ENCODE measurements at regions not wholly inside any gene's neighbourhood (a gene's known extent, or its start where the extent isn't known, plus 50 kb on each side); places are given as distances from the start of the nearest gene placed in this dataset.

DNA sequence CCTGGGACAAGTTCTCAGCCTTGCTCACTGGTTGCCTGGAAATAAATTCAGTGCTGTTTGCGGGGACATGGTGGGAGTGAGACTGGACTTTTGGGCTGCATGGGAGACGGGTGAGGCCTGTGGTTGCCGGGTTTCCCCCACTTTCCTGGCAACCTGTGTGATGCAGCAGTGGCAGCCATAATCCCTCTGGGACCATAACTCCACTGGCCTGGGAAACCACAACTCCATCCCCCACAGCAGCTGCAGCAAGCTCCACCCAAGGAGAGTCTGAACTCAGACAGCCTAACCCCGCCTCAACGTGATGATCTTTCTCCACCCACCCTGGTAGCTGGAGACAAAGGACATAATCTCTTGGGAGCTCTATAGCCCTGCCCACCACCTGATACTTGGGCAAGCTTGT lies 349.9 kb downstream of the PIK3R1 start:
- no peak for DNase-seq (ENCODE audit: low read depth)

DNA sequence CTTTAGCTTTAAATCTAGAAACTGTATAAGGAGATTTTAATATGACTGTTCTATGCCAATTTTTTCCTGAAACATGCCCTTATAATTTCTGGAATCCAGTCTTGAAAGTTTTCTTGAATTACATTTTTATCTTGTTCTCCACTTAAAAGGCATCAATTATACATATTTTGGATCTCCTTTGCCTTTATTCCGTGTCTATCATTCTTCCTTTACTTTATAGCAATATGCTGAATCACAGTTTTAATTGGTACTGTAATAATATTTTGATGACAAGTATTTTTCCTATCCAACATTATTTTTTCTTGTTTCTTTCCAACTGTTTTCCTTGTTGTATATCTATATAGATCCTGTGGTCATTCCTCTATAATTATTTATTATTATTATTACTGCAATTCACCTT lies 361.2 kb downstream of the PIK3R1 start:
- DNase-seq (ENCODE audit: low read depth): no peak

DNA sequence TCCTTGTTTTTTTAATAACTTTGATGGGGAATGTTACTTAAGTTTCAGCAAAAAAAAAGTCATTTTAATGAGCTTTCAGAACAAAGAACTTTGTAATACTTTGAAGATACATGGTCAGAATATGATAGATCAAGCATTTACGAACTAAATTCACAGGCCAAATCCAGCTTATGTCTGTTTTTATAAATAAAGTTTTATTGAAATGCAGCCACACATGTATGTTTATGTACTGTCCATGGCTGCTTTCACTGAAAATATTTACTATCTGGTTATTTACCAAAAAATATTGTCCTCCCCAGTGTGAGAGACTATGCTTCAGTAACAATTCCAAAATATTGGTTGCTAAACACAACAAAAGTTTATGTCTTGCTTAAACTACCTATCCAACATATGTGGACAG lies 366.7 kb downstream of the PIK3R1 start:
- DNase-seq (ENCODE audit: low read depth): no peak

DNA sequence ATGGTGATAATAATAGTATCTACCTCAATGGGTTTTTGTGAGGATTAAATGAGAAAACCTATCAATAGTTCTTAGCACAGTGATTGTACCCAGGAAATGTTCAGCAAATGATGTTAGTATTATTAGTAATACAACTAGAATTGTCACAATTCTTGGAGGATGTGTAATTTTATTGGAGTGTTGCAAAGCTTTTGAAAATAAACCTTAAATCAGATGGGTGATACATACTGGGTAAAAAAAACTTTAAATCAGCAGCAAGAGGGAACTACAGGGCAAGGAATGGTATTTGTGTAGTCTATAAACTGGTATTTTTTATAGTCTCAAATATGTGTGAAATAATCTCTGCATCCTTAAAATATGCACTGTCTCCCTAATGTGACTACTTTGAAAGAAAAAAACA lies 371.6 kb downstream of the PIK3R1 start:
- no peak for DNase-seq (ENCODE audit: low read depth)

GRCh38 chr5:68591850-68592249 lies 376.3 kb downstream of the PIK3R1 start:
- DNase-seq (ENCODE audit: low read depth): no peak

- DNase-seq (ENCODE audit: low read depth): no peak
These were observed 376.8 kb downstream of the PIK3R1 start for GRCh38 chr5:68592351-68592750.

- no peak for DNase-seq (ENCODE audit: low read depth)
These were observed 377.7 kb downstream of the PIK3R1 start for GRCh38 chr5:68593211-68593671.

GRCh38 chr5:68612972-68613371 lies 397.4 kb downstream of the PIK3R1 start:
- DNase-seq (ENCODE audit: low read depth): no peak

DNA sequence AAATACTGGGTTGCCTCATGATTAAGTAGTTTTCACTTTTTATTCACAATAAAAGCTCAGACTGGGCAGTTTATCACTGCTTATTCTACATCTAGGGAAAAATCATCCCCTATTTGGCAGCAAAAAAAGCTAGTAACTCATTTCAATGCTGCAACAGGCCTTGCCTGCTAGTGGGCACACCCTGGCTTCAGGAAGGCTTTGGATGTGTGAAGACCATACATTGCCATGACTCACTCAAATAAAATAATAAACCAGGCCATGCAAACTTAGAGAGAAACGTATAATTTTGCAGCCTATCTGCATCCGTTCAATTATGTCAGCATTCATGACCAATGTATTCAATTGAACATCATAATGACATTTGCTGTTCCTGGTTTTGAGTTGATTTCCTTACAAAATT lies 402.9 kb downstream of the PIK3R1 start:
- no peak for DNase-seq (ENCODE audit: low read depth)

- DNase-seq (ENCODE audit: low read depth): no peak
These were observed 411.4 kb downstream of the PIK3R1 start for GRCh38 chr5:68627001-68627400.

DNA sequence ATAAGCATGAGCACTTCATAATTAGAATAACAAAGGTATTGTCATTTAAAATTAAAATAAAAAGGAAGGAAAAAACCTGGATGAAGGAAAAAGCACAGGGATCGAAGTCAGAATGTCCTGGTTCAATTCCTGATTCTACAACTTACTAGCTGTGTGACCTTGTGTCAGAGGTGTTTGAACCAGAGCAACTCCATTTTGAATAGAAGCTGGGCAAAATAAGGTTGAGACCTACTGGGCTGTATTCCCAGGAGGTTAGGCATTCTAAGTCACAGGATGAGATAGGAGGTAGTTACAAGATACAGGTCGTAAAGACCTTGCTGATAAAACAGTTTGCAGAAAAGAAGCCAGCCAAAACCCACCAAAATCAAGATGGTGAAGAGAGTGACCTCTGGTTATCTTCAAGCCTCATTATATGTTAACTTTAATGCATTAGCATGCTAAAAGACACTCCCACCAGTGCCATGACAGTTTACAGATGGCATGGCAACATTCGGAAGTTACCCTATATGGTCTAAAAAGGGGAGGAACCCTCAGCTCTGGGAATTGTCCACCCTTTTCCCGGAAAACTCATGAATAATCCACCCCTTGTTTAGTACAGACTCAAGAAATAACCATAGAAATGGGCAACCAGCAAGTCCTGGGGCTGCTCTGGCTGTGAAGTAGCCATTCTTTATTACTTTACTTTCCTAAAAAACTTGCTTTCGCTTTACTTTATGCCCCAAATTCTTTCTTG lies 412.7 kb downstream of the PIK3R1 start:
- DNase-seq (ENCODE audit: low read depth): no peak

DNA sequence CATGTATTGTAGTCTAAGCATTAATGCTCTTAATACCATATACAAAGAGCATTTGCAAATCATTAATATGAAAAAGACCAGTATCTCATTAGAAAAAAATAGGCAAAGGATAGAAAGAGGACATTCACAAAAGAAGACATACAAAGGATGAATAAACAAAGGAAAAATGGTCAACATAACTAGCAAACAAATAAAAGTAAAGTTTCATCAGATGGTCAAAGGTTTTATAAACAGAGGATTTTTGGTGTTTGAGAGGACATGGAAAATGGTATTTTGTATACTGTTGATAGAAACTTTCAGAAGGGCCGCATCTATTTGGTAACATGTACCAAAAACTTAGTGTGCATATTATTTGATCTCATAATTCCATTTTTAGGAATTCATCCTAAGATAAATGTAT lies 414.8 kb downstream of the PIK3R1 start:
- no peak for DNase-seq (ENCODE audit: low read depth)

DNA sequence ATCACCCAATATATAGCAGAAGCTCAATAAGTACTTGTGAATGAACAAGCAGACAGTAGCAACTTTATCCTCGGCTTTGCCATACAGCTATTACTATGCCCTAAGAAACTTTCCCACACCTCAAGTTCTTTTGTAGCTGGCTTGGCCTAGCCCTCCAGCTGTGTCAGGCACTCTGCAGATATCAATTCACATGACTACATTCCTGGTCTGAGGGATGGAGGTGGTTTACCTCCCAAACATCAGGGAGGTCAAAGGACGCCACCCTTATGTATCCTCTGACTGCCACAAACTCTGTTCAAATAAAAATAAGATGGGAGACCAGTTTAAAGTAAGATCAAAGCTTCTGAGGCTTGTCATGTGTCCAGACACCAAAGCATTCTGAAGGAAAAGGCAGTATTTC lies 416.3 kb downstream of the PIK3R1 start:
- DNase-seq (ENCODE audit: low read depth): no peak

DNA sequence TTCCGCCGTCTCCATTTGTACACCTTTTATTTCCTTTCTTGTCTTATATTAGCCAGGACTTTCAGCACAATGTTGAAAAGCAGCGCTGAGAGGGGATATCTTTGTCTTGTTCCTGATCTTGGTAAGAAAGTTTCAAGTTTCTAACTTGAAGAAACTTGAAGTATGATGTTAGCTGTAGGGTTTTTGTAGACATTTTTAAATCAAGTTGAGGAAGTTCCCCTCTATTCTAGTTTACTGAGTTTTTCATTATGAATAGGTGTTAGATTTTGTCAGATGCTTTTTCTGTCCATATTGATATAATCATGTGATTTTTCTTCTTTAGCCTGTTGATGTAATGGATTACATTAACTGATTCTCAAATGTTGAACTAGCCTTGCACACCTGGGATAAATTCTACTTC lies 425.7 kb downstream of the PIK3R1 start:
- no peak for DNase-seq (ENCODE audit: low read depth)

GRCh38 chr5:68643064-68643463 lies 427.5 kb downstream of the PIK3R1 start:
- no peak for DNase-seq (ENCODE audit: low read depth)

DNA sequence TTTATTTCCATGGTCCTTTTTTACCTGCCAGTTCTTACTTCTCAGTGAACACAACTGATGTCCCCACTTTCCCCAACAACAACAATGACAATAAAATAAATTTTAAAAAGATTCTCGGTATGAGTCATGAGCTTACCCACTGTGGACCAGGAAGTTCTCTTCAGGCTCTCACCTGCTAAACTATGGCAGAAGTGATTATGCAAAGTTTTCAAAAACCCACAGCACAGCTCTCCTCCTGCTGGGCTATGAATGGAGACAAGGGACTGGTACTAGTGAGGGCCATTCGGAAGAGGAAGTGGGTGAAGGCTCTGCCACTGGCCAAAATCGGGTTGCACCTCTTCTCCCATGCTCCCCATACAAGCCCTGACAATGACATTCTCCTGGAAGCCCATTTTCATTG lies 429.4 kb downstream of the PIK3R1 start:
- DNase-seq (ENCODE audit: low read depth): no peak

DNA sequence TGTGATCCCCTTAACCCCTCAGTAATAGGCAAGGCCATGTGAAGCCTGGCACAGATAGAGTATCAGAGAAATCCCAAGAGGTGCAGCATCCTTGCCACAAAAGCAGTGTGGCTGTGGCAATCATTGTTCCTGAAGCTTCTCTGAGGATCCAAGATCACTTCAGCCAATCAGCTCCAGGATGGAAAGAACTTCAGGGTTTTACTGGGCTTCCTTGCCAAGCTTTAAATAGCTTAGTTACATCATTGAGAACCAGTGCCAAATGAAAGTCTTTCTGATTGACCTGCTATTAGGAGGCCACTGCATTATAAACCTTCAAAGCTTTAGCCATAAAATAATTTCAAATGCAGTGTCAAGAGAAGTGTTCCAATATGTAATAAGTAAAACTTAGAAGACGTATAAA lies 430.6 kb downstream of the PIK3R1 start:
- no peak for DNase-seq (ENCODE audit: low read depth)

DNA sequence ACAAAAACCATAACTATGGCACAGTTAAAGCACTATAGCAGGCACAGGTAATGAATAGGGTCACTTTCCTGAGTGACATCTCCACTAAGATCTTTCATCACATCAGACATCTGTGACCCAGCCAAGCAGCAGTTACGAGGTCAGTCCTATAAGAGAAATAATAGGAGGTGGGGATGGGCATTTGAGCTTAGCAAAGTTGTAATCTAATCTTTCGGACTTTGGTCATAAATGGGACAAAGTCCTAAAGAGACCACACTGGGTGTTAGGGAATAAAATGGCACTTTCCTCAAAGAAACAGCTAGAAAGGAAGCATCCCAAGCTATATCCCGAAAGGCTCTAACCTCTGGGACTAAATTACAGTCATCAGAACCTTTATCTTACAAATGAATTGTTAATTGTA lies 432.2 kb downstream of the PIK3R1 start:
- no peak for DNase-seq (ENCODE audit: low read depth)

DNA sequence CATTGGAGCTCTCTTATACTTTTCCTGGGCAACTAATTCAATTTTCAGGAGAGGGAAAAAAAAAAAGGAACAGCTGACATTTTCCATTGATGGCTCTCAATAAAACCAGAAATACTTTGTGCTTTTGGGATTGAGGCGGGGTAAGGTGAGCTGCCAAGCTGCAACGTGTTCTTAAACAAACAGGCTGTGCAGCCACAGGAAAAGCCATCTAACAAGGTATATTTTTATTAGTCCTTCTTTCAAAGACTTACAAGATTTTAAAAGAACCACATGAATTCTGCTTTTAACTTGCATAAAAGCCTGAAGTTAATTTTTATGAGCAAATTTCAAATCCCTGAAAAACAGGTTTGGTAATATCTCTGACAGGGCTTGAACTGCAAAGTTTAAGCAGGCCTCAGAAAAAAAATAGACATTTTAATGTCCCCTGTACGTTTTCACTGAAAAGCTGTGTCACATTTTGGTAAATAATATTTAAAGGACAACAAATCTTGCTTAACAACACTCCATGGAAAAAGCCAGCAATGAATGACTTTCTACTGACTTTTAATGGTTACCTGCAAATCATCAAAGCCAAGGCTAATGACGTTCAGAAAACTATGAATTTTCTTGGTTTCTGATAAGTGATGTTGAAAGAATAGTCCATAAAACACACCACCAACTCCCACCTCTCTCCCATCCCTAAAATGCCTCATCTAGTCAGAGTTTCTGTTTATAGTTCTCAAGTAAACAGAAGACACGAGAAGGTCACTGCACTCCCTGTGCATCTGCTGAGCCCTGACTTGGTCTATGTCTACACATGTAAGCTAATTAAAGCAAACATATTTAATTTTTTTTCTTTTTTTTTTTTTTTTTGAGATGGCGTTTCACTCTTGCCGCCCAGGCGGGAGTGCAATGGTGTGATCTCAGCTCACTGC lies 433.6 kb downstream of the PIK3R1 start:
- no peak for DNase-seq (ENCODE audit: low read depth)

DNA sequence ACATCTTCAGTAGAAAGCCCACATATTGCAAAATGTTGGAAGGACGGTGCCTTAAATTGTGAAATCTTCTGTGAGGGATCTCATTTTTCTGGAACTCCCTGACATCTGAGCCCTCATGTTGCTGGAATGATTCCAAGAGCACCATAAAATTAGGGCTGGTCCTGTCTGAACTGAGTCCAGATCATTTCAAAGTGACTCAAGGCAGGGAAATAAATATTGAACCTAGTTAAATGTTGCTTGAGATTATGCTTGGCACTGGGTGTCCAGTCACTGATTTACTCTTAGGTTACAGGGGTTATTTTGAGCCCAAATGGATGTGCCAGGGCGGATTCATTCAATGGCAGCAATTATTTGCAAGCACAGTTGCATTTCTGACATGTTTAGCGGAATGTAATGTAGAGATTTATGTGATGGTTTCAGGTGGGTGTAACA lies 437.0 kb downstream of the PIK3R1 start:
- no peak for DNase-seq (ENCODE audit: low read depth)

GRCh38 chr5:68653471-68653870 lies 437.9 kb downstream of the PIK3R1 start:
- DNase-seq (ENCODE audit: low read depth): no peak

GRCh38 chr5:68657055-68657961 lies 436.5 kb upstream of the SLC30A5 start:
- DNase-seq (ENCODE audit: low read depth): no peak

Data from stimulated activated CD4-positive, alpha-beta T cell treated with anti-CD3 and anti-CD28 coated beads, Interleukin-2, amount 100 ng/mL, for 4 hours (primary cell).